Mesothelial cell of epicardium (in vitro differentiated cells): ENCODE measurements at regions not wholly inside any gene's neighbourhood (a gene's known extent, or its start where the extent isn't known, plus 50 kb on each side); places are given as distances from the start of the nearest gene placed in this dataset.

Source experiments
- DNase-seq, 2 experiments: peaks; one replicate each; pipeline ENCODE4 v3.0.0; 2021; ENCODE audit warnings: low spot score in 2 of 2; ENCODE audit not compliant: unreplicated experiment in 2 of 2
- H3K27ac Mint-ChIP-seq: 2 replicates; pipeline ENCODE4 v1.8.0; 2021; ENCODE audit warnings: mixed read lengths
- H3K27me3 Mint-ChIP-seq: 2 replicates; pipeline ENCODE4 v1.8.0; 2021; ENCODE audit warnings: low read depth, mixed read lengths
- H3K36me3 Mint-ChIP-seq: 2 replicates; pipeline ENCODE4 v1.8.0; 2021; ENCODE audit warnings: mixed read lengths
- H3K4me1 Mint-ChIP-seq: 2 replicates; pipeline ENCODE4 v1.8.0; 2021; ENCODE audit warnings: mixed read lengths
- H3K4me3 Mint-ChIP-seq: 2 replicates; pipeline ENCODE4 v1.8.0; 2021; ENCODE audit warnings: mild to moderate bottlenecking, moderate library complexity, mixed read lengths
- H3K9me3 Mint-ChIP-seq: 2 replicates; pipeline ENCODE4 v1.8.0; 2021; ENCODE audit warnings: mixed read lengths
- CTCF ChIP-seq: fragments of 200-600 bp; sonication (generic); IDR thresholded peaks from one replicate; pipeline ENCODE4 v1.5.0; 2021; ENCODE audit warnings: antibody characterized with exemption; ENCODE audit not compliant: unreplicated experiment

DNA sequence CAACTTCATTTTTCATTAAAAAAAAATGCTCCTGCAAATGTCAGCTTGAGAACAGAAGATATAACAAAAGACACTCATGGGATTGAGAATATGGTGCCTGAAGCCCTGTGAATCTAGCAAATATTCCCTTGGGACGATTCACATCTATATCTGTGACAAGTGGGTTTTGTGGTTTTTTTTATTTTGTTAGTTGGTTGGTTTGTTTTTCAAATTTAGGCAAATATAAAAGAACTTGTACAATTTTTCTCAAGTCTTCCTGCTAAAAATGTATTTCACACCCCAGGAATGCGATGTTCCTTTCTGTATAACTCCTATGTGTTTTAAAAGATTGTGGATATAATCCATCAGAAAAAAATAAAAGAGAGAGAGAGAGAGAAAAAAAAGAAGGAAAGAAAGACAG is 1061.8 kb upstream of the ARRDC3 start:
- H3K4me1 Mint-ChIP-seq = no peaks in the 10 kb centered on the region
- H3K36me3 Mint-ChIP-seq = no peaks in the 10 kb centered on the region
- no peak overlapping the region for H3K27ac Mint-ChIP-seq
- H3K27me3 Mint-ChIP-seq = peaks cover 4% of the 10 kb centered on the region
- TF ChIP-seq CTCF = no peak
- no peak for DNase-seq
- no peak overlapping the region for H3K4me3 Mint-ChIP-seq
- H3K9me3 Mint-ChIP-seq = peaks cover 17% of the 10 kb centered on the region

DNA sequence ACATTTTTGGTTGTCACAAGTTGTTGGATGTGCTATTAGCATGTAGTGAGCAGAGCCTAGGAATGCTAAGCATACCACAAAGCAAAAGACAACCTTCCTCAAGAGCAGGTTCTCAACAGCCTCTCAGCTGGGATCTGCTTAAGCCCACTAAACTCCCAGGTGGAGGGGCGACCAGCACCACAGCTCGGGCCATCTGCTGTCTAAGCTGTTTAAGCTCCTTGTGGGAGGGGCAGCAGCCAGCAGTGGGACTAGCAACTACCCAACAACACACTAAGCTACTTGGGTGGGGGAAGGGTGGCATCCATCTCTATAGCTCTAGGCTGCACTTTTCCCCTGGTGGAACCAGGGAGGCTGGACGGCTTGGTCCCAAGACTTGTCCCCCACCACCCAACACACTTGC is 1052.7 kb upstream of the ARRDC3 start:
- H3K4me3 Mint-ChIP-seq = no peak overlapping the region
- no peak overlapping the region for H3K27ac Mint-ChIP-seq
- H3K36me3 Mint-ChIP-seq = no peaks in the 10 kb centered on the region
- TF ChIP-seq CTCF = no peak
- DNase-seq = no peak
- no peaks in the 10 kb centered on the region for H3K27me3 Mint-ChIP-seq
- peaks cover 55% of the 10 kb centered on the region for H3K9me3 Mint-ChIP-seq
- H3K4me1 Mint-ChIP-seq = no peaks in the 10 kb centered on the region

GRCh38 chr5:92429646-92430045 is 1046.5 kb upstream of the ARRDC3 start:
- peaks cover 29% of the 10 kb centered on the region for H3K9me3 Mint-ChIP-seq
- no peaks in the 10 kb centered on the region for H3K4me1 Mint-ChIP-seq
- H3K36me3 Mint-ChIP-seq = no peaks in the 10 kb centered on the region

DNA sequence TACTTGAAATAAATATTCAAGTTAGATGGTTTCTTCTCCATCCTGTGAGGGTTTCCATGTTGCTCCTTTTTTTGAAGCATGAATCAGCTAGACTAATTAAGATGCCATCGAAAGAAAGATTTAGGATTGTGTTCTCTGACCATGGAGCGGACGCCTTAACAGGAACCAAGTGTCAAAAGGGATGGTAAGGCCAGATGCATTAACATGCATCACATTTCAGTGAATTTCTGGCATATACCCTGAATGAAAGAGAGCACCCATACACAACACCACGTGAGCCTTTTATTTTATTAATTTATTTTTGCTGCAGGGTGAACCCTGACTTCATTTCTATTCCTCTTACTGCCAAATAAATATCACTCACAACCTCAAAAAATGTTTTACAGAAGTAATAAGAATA is 1045.3 kb upstream of the ARRDC3 start:
- Mint-ChIP-seq H3K4me1 (no peaks in the 10 kb centered on the region), H3K27me3 (no peaks in the 10 kb centered on the region), H3K4me3 (no peak overlapping the region), H3K36me3 (peaks cover under 1% of the 10 kb centered on the region), H3K27ac (no peak overlapping the region), H3K9me3 (peaks cover 35% of the 10 kb centered on the region)
- TF ChIP-seq CTCF = no peak
- DNase-seq = no peak

More at GRCh38 chr5:92429646-92430045, 1046.5 kb upstream of the ARRDC3 start:
- TF ChIP-seq CTCF = no peak
- H3K4me3 Mint-ChIP-seq = no peak overlapping the region
- no peaks in the 10 kb centered on the region for H3K27me3 Mint-ChIP-seq
- no peak for DNase-seq
- no peak overlapping the region for H3K27ac Mint-ChIP-seq

DNA sequence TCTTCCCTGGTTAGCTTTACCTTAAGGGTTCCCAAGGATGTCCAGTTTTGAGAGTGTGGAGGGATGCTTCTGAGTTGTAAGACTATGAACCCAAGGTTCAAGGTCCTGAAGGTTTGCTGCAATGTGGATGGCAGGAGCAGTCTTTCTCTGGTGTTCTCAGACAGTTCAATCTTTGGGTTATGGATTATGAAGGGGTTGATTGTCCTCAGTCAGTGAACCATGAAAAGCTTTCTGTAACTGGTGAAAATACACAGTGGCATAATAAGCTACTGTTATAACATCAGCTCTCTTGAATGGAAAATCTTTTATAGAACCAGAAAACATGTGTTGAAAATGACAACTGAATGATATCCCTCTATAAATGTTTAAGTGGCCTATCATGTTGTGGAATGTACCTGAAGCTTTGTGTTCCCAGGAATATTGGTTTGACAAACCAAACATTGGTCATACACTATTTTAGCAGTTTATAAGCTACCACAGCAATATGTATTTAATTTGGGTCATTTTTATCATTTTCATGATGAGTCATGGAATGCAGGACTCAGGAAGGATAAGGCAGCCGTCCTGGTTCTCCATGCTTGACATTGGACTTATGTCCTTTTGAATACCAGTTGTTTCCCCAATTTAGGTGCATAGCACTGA is 1041.8 kb upstream of the ARRDC3 start:
- Mint-ChIP-seq H3K36me3 (peaks cover 10% of the 10 kb centered on the region), H3K4me3 (no peak overlapping the region), H3K27me3 (no peaks in the 10 kb centered on the region)

More for the DNA sequence above, 1041.8 kb upstream of the ARRDC3 start:
- no peaks in the 10 kb centered on the region for H3K4me1 Mint-ChIP-seq
- DNase-seq = no peak
- TF ChIP-seq CTCF = no peak
- peaks cover 53% of the 10 kb centered on the region for H3K9me3 Mint-ChIP-seq
- no peak overlapping the region for H3K27ac Mint-ChIP-seq
